ENCODE measurements at regions not wholly inside any gene's neighbourhood (a gene's known extent, or its start where the extent isn't known, plus 50 kb on each side); places are given as distances from the start of the nearest gene placed in this dataset.

GRCh38 chr3:128547368-128547987 lies 54.5 kb upstream of the GATA2 start (continued):
- TF ChIP-seq GRHL1 (CRISPR knock-in tag; conservative IDR thresholded peaks at IDR 0.05): no peak
- TF ChIP-seq DPF2 (CRISPR knock-in tag; IDR thresholded peaks at IDR 0.05; ENCODE audit: borderline replicate concordance, low read depth): no peak
- TF ChIP-seq ZNF543 (CRISPR knock-in tag; IDR thresholded peaks at IDR 0.05): no peak
- TF ChIP-seq, protein P1, sequence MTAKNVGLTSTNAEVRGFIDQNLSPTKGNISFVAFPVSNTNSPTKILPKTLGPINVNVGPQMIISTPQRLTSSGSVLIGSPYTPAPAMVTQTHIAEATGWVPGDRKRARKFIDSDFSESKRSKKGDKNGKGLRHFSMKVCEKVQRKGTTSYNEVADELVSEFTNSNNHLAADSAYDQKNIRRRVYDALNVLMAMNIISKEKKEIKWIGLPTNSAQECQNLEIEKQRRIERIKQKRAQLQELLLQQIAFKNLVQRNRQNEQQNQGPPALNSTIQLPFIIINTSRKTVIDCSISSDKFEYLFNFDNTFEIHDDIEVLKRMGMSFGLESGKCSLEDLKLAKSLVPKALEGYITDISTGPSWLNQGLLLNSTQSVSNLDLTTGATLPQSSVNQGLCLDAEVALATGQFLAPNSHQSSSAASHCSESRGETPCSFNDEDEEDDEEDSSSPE (CRISPR knock-in tag; IDR thresholded peaks at IDR 0.05): no peak
- TF ChIP-seq ZNF687 (CRISPR knock-in tag; IDR thresholded peaks at IDR 0.05): peak; percentile 34
- TF ChIP-seq EEA1 (CRISPR knock-in tag; IDR thresholded peaks at IDR 0.05; ENCODE audit: borderline replicate concordance): no peak
- TF ChIP-seq, protein P2, sequence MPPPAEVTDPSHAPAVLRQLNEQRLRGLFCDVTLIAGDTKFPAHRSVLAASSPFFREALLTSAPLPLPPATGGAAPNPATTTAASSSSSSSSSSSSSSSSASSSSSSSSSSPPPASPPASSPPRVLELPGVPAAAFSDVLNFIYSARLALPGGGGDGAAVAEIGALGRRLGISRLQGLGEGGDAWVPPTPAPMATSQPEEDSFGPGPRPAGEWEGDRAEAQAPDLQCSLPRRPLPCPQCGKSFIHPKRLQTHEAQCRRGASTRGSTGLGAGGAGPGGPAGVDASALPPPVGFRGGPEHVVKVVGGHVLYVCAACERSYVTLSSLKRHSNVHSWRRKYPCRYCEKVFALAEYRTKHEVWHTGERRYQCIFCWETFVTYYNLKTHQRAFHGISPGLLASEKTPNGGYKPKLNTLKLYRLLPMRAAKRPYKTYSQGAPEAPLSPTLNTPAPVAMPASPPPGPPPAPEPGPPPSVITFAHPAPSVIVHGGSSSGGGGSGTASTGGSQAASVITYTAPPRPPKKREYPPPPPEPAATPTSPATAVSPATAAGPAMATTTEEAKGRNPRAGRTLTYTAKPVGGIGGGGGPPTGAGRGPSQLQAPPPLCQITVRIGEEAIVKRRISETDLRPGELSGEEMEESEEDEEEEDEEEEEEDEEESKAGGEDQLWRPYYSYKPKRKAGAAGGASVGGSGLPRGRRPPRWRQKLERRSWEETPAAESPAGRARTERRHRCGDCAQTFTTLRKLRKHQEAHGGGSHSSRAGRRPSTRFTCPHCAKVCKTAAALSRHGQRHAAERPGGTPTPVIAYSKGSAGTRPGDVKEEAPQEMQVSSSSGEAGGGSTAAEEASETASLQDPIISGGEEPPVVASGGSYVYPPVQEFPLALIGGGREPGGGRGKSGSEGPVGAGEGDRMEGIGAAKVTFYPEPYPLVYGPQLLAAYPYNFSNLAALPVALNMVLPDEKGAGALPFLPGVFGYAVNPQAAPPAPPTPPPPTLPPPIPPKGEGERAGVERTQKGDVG (CRISPR knock-in tag; IDR thresholded peaks at IDR 0.05; ENCODE audit: borderline replicate concordance): no peak
- TF ChIP-seq ZC3H13 (CRISPR knock-in tag; IDR thresholded peaks at IDR 0.05): no peak
- TF ChIP-seq MNT (IDR thresholded peaks at IDR 0.05): no peak
- TF ChIP-seq, protein P3, sequence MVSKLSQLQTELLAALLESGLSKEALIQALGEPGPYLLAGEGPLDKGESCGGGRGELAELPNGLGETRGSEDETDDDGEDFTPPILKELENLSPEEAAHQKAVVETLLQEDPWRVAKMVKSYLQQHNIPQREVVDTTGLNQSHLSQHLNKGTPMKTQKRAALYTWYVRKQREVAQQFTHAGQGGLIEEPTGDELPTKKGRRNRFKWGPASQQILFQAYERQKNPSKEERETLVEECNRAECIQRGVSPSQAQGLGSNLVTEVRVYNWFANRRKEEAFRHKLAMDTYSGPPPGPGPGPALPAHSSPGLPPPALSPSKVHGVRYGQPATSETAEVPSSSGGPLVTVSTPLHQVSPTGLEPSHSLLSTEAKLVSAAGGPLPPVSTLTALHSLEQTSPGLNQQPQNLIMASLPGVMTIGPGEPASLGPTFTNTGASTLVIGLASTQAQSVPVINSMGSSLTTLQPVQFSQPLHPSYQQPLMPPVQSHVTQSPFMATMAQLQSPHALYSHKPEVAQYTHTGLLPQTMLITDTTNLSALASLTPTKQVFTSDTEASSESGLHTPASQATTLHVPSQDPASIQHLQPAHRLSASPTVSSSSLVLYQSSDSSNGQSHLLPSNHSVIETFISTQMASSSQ (IDR thresholded peaks at IDR 0.05; ENCODE audit: low read depth): no peak
- TF ChIP-seq, protein P3 (CRISPR knock-in tag; IDR thresholded peaks at IDR 0.05; ENCODE audit: borderline replicate concordance): no peak
